ENCODE measurements at regions not wholly inside any gene's neighbourhood (a gene's known extent, or its start where the extent isn't known, plus 50 kb on each side); places are given as distances from the start of the nearest gene placed in this dataset.

DNA sequence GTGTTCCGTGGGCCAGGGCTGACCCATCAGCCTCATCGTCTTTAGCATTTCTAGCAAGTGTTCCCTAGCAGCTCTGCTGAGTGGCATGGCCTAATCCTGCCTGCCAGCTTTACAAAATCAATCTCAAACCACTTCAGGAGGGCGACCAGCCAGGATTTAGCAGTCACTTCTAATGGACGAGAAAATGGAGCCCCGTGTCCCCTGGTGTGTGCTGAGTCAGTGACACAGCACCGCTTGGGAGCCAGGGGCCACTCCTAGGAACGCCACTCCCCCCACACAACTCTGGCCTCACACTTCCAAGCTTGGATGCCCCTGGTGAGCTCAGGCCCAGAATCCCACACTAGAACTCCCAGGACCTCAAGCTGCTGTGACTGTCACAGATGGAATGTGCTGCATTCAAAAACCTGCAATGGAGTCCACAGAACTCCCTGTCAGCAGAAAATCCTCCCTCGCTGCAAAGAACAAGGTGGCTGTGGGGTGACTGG, 311.2 kb upstream of the GATB start (continued):
- TF ChIP-seq, protein P1, sequence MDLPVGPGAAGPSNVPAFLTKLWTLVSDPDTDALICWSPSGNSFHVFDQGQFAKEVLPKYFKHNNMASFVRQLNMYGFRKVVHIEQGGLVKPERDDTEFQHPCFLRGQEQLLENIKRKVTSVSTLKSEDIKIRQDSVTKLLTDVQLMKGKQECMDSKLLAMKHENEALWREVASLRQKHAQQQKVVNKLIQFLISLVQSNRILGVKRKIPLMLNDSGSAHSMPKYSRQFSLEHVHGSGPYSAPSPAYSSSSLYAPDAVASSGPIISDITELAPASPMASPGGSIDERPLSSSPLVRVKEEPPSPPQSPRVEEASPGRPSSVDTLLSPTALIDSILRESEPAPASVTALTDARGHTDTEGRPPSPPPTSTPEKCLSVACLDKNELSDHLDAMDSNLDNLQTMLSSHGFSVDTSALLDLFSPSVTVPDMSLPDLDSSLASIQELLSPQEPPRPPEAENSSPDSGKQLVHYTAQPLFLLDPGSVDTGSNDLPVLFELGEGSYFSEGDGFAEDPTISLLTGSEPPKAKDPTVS (IDR thresholded peaks at IDR 0.05; ENCODE audit: low read depth, low read length): no peak
- no peak for TF ChIP-seq SRF (IDR thresholded peaks at IDR 0.05; ENCODE audit: low read depth in 2 of 2, low read length in 2 of 2)
- no peak for TF ChIP-seq TBL1XR1 (IDR thresholded peaks at IDR 0.05; ENCODE audit: low read depth, low read length)
- TF ChIP-seq TCF7 (IDR thresholded peaks at IDR 0.05; ENCODE audit: borderline replicate concordance): no peak
- no peak for TF ChIP-seq NFXL1 (IDR thresholded peaks at IDR 0.05; ENCODE audit: borderline replicate concordance)

- ATAC-seq: no peak
Observed at GRCh38 chr4:152070854-152071253, 310.0 kb upstream of the GATB start.

More at GRCh38 chr4:152070854-152071253, 310.0 kb upstream of the GATB start:
- H3K4me3 ChIP-seq: no peak overlapping the region
- no peaks in the 10 kb centered on the region for H4K20me1 ChIP-seq (ENCODE audit: control insufficient read depth, insufficient read depth)
- FAIRE-seq (no peak), DNase-seq (ENCODE audit: low read depth, low spot score) (no peak)
- no peak overlapping the region for H3K27ac ChIP-seq (ENCODE audit: control insufficient read depth, insufficient read depth)
- no peaks in the 10 kb centered on the region for H3K27me3 ChIP-seq (replicated peaks in 1 of 2; ENCODE audit: control insufficient read depth in 2 of 2, insufficient read depth in 2 of 2, low read length in 1 of 2)
- no TSS peak for BruUV-seq (replicated peaks)
- WGBS (ENCODE audit: insufficient coverage, insufficient replicate concordance, low lambda C conversion rate, missing lambda C conversion rate): 58% methylated on average over 6 of the region's 6 CpGs
- in situ Hi-C loops (cut with MboI) (no loop called here), intact Hi-C loops (cut with micrococcal nuclease; ENCODE audit: unreplicated experiment) (no loop called here)
- no peaks in the 10 kb centered on the region for H3K79me2 ChIP-seq (ENCODE audit: control insufficient read depth, insufficient read depth, low read length)
- H3K9ac ChIP-seq (ENCODE audit: control insufficient read depth, insufficient read depth, low read length): no peak overlapping the region
- RAD21 ChIA-PET (ENCODE audit: unreplicated experiment): no interaction called here
- CTCF ChIA-PET: interaction anchor here (0.5 to 0.8 kb wide), 2 partner anchors 10 to 1088 kb away, joined by 3 read pairs; no protein-coding TSS in a partner anchor
- no peaks in the 10 kb centered on the region for H3K36me3 ChIP-seq (ENCODE audit: control insufficient read depth in 2 of 2, insufficient read depth in 2 of 2, low read length in 1 of 2)
- POLR2A ChIA-PET: no interaction called here
- no peaks in the 10 kb centered on the region for H3K4me1 ChIP-seq (ENCODE audit: control insufficient read depth, insufficient read depth, low read length)
- H3K9me3 ChIP-seq (replicated peaks; ENCODE audit: control insufficient read depth, insufficient read depth, low read length): no peaks in the 10 kb centered on the region; the same call in 2 of the 3 replicates
- no peak overlapping the region for H2AFZ ChIP-seq (ENCODE audit: control insufficient read depth, low read depth, low read length)
- SMC1A ChIA-PET (ENCODE audit: uncharacterized antibody, unreplicated experiment): interaction anchor here (0.7 kb wide), 2 partner anchors 185 to 344 kb away, joined by 3 read pairs; no protein-coding TSS in a partner anchor
- H3K4me2 ChIP-seq (ENCODE audit: control insufficient read depth, insufficient read depth): no peak overlapping the region
- TF ChIP-seq SMAD1 (IDR thresholded peaks at IDR 0.05; ENCODE audit: low read depth, partially characterized antibody) (no peak), ZBTB4 (CRISPR knock-in tag; IDR thresholded peaks at IDR 0.05) (no peak), CHD2 (IDR thresholded peaks at IDR 0.05; ENCODE audit: borderline replicate concordance, low read depth, low read length) (no peak)

Data from GM12878 (cell line).